ENCODE measurements at regions not wholly inside any gene's neighbourhood (a gene's known extent, or its start where the extent isn't known, plus 50 kb on each side); places are given as distances from the start of the nearest gene placed in this dataset.

DNA sequence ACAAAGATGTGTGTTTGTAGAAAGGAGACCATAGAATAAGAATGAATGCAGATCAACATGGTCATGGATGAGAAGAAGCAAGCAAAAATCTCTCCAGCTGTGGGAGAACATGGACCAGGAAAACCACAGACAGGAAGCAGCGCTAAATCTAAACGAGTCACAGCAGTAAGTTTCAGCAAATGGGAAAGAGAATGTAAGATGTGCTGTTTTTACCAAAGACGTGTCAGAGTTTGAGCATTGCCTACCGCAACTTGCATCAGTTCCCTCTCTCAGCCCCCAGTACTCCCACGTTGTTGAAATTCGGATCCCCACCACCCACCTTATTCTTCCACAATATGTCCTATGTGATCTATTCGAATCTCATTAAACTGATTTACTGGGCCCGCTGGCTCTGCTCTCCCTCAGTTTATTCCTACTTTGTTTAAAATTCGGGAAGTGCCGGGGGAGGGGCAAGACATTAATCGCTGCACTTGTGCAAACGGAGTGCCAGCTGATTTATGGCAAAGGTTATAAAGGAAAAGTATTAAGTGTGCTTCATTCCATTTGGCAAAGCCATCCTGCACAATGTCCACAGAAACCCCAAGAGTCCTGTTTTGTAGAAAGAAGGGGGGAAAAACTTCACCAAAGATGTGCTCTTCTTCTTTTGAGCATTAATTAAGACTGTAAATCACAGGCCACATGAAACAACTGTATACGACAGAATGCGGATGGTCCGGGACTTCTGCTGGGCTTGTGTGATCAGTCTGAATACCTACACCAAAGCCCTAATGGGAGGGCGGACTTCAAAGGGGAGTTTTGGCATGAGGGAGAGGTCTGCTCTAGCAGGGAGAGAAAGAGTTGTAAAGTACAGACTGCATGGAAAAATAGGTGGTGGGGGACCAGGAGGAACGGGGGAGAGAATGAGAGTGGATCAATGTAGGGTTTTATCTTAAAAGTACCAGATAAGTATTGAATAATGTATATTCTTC is 59.1 kb upstream of the PRDM1 start:
- H3K4me2 ChIP-seq (ENCODE audit: low read length), result no peak overlapping the region
- H3K9me3 ChIP-seq (ENCODE audit: low read length), result no peaks in the 10 kb centered on the region
- H3K9me2 ChIP-seq (ENCODE audit: insufficient read depth, low read length), result no peaks in the 10 kb centered on the region
- no peak for DNase-seq (ENCODE audit: low spot score)
- intact Hi-C loops (cut with micrococcal nuclease; ENCODE audit: unreplicated experiment), result no loop called here
- no peak overlapping the region for H3K4me3 ChIP-seq (ENCODE audit: low read depth, low read length, poor library complexity, severe bottlenecking)
- TF ChIP-seq EZH2phosphoT487 (IDR thresholded peaks at IDR 0.05; ENCODE audit: borderline replicate concordance, low read depth, low read length), result no peak
- TF ChIP-seq, protein P1, sequence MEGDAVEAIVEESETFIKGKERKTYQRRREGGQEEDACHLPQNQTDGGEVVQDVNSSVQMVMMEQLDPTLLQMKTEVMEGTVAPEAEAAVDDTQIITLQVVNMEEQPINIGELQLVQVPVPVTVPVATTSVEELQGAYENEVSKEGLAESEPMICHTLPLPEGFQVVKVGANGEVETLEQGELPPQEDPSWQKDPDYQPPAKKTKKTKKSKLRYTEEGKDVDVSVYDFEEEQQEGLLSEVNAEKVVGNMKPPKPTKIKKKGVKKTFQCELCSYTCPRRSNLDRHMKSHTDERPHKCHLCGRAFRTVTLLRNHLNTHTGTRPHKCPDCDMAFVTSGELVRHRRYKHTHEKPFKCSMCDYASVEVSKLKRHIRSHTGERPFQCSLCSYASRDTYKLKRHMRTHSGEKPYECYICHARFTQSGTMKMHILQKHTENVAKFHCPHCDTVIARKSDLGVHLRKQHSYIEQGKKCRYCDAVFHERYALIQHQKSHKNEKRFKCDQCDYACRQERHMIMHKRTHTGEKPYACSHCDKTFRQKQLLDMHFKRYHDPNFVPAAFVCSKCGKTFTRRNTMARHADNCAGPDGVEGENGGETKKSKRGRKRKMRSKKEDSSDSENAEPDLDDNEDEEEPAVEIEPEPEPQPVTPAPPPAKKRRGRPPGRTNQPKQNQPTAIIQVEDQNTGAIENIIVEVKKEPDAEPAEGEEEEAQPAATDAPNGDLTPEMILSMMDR (conservative IDR thresholded peaks at IDR 0.05; ENCODE audit: low read length), result no peak
- ChIA-PET CTCF (ENCODE audit: unreplicated experiment) (no interaction called here), POLR2A (interaction anchor here (1.0 kb wide), 1 partner anchor 23 kb away, joined by 3 read pairs; no protein-coding TSS in a partner anchor)
- H3K27ac ChIP-seq (ENCODE audit: low read depth, low read length, poor library complexity, severe bottlenecking), result no peak overlapping the region
- H3K36me3 ChIP-seq (ENCODE audit: insufficient read depth, low read length), result no peaks in the 10 kb centered on the region
- no TSS peak for BruUV-seq (replicated peaks)
- peaks cover 7% of the 10 kb centered on the region for H3K4me1 ChIP-seq (ENCODE audit: insufficient read depth, low read length, poor library complexity, severe bottlenecking)
- no peak overlapping the region for H2AFZ ChIP-seq (ENCODE audit: low read length)
- H3K79me2 ChIP-seq (ENCODE audit: insufficient read depth, low read depth, low read length), result no peaks in the 10 kb centered on the region
- no peaks in the 10 kb centered on the region for H4K20me1 ChIP-seq (ENCODE audit: insufficient read depth, low read length)

DNA sequence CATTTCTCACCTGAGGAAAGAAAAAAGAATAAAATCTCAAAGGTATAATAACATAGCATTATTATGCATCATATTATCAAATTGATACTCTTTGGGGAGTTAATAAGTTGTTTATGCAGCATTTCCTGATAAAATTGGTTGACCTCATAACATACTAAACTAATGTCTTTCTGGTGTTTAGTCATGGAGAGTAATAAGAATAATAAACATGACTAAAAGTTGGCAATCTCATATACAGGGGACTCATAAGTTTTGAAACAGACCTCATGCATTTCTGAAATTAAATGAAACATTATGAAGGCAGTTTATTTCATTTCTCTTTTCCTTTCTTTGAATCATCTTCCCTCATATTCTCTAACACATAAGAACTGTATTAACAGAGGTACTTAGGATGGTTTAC is 60.5 kb upstream of the PRDM1 start:
- Histone ChIP-seq H3K4me3 (ENCODE audit: low read depth, low read length, poor library complexity, severe bottlenecking) (no peak overlapping the region), H3K9me3 (ENCODE audit: low read length) (no peaks in the 10 kb centered on the region), H3K27ac (ENCODE audit: low read depth, low read length, poor library complexity, severe bottlenecking) (no peak overlapping the region), H3K79me2 (ENCODE audit: insufficient read depth, low read depth, low read length) (no peaks in the 10 kb centered on the region), H4K20me1 (ENCODE audit: insufficient read depth, low read length) (no peaks in the 10 kb centered on the region), H3K4me1 (ENCODE audit: insufficient read depth, low read length, poor library complexity, severe bottlenecking) (peaks cover 7% of the 10 kb centered on the region), H3K9me2 (ENCODE audit: insufficient read depth, low read length) (no peaks in the 10 kb centered on the region), H3K4me2 (ENCODE audit: low read length) (no peak overlapping the region), H2AFZ (ENCODE audit: low read length) (no peak overlapping the region), H3K36me3 (ENCODE audit: insufficient read depth, low read length) (no peaks in the 10 kb centered on the region)
- CTCF ChIA-PET (ENCODE audit: unreplicated experiment), result no interaction called here
- no TSS peak for BruUV-seq (replicated peaks)
- POLR2A ChIA-PET, result no interaction called here
- no peak for DNase-seq (ENCODE audit: low spot score)
- TF ChIP-seq, protein P1 (conservative IDR thresholded peaks at IDR 0.05; ENCODE audit: low read length), result no peak
- no peak for TF ChIP-seq EZH2phosphoT487 (IDR thresholded peaks at IDR 0.05; ENCODE audit: borderline replicate concordance, low read depth, low read length)
- intact Hi-C loops (cut with micrococcal nuclease; ENCODE audit: unreplicated experiment), result no loop called here

DNA sequence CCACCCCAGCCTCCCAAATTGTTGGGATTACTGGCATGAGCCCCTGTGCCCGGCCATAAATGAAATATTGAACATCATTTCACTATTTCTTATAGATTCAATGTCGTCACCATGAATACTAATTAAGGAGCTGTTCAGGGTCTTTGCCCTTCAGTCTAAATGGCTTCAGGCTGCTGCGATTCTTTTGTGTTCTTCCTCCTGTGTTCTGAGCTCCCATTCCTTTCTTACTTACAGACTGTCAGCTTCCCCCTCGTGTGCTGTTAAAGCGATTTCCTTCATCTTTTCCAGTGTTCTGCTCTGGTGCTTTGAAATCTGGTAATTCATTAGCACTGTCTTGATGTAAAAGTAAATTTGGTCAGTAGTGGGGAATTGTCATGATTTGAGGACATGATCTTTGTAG is 63.3 kb upstream of the PRDM1 start:
- no peak for TF ChIP-seq EZH2phosphoT487 (IDR thresholded peaks at IDR 0.05; ENCODE audit: borderline replicate concordance, low read depth, low read length)
- TF ChIP-seq, protein P1 (conservative IDR thresholded peaks at IDR 0.05; ENCODE audit: low read length), result no peak
- no peak for DNase-seq (ENCODE audit: low spot score)
- intact Hi-C loops (cut with micrococcal nuclease; ENCODE audit: unreplicated experiment), result no loop called here
- Histone ChIP-seq H3K36me3 (ENCODE audit: insufficient read depth, low read length) (no peaks in the 10 kb centered on the region), H3K79me2 (ENCODE audit: insufficient read depth, low read depth, low read length) (no peaks in the 10 kb centered on the region), H3K4me2 (ENCODE audit: low read length) (no peak overlapping the region), H3K9me3 (ENCODE audit: low read length) (no peaks in the 10 kb centered on the region), H3K4me1 (ENCODE audit: insufficient read depth, low read length, poor library complexity, severe bottlenecking) (peaks cover 7% of the 10 kb centered on the region), H2AFZ (ENCODE audit: low read length) (no peak overlapping the region), H3K27ac (ENCODE audit: low read depth, low read length, poor library complexity, severe bottlenecking) (no peak overlapping the region), H4K20me1 (ENCODE audit: insufficient read depth, low read length) (no peaks in the 10 kb centered on the region), H3K4me3 (ENCODE audit: low read depth, low read length, poor library complexity, severe bottlenecking) (no peak overlapping the region), H3K9me2 (ENCODE audit: insufficient read depth, low read length) (no peaks in the 10 kb centered on the region)
- CTCF ChIA-PET (ENCODE audit: unreplicated experiment), result no interaction called here
- POLR2A ChIA-PET, result interaction anchor here (0.9 to 1.8 kb wide), 2 partner anchors 13 to 30 kb away, joined by 3 to 5 read pairs; no protein-coding TSS in a partner anchor
- BruUV-seq (replicated peaks), result no TSS peak

Measured in OCI-LY7 (cell line).